Mesenchymal stem cell (in vitro differentiated cells and primary cell): ENCODE measurements at regions not wholly inside any gene's neighbourhood (a gene's known extent, or its start where the extent isn't known, plus 50 kb on each side); places are given as distances from the start of the nearest gene placed in this dataset.
"Not testable (repeated sequence)": the region's sequence is repeated elsewhere in the genome, so short reads cannot be mapped to it uniquely, and the experiment has no call there.

Source experiments
- DNase-seq: peaks from one replicate; pipeline ENCODE4 v3.0.0-alpha.2; 2013
- H2AFZ ChIP-seq: one replicate; pipeline ENCODE4 v1.6.1; 2013; ENCODE audit warnings: low read depth, mild to moderate bottlenecking, control low read depth, inconsistent platforms, low read length, moderate library complexity
- H2AK5ac ChIP-seq: 2 replicates; pipeline ENCODE4 v1.6.1; 2013; ENCODE audit warnings: low read length, moderate library complexity, mild to moderate bottlenecking, inconsistent platforms; ENCODE audit not compliant: severe bottlenecking
- H2BK120ac ChIP-seq: one replicate; pipeline ENCODE4 v1.6.1; 2013; ENCODE audit warnings: low read depth, mild to moderate bottlenecking, inconsistent platforms, low read length, moderate library complexity
- H2BK12ac ChIP-seq, 2 experiments: one replicate each; pipeline ENCODE4 v1.6.1; 2013; ENCODE audit warnings: inconsistent platforms in 2 of 2, low read length in 2 of 2, mild to moderate bottlenecking in 2 of 2, moderate library complexity in 2 of 2, control low read depth in 1 of 2
- H2BK15ac ChIP-seq: one replicate; pipeline ENCODE4 v1.6.1; 2013; ENCODE audit warnings: mild to moderate bottlenecking, low read depth, inconsistent platforms; ENCODE audit not compliant: poor library complexity, severe bottlenecking
- H2BK5ac ChIP-seq: 2 replicates; pipeline ENCODE4 v1.6.1; 2013; ENCODE audit warnings: low read depth, mild to moderate bottlenecking, low read length, control low read depth, inconsistent platforms; ENCODE audit not compliant: poor library complexity, severe bottlenecking
- H3K14ac ChIP-seq, 2 experiments: one replicate each; pipeline ENCODE4 v1.6.1; 2013; ENCODE audit warnings: inconsistent platforms in 2 of 2, low read length in 2 of 2, control low read depth in 1 of 2, mild to moderate bottlenecking in 1 of 2, moderate library complexity in 1 of 2
- H3K18ac ChIP-seq, 2 experiments: one replicate each; pipeline ENCODE4 v1.6.1; 2013; ENCODE audit warnings: inconsistent platforms in 2 of 2, low read length in 2 of 2, control low read depth in 1 of 2, low read depth in 1 of 2, mild to moderate bottlenecking in 1 of 2
- H3K23ac ChIP-seq, 2 experiments: one replicate each; pipeline ENCODE4 v1.6.1; 2013; ENCODE audit warnings: inconsistent platforms in 2 of 2, low read length in 2 of 2, mild to moderate bottlenecking in 2 of 2, moderate library complexity in 2 of 2, control low read depth in 1 of 2
- H3K27ac ChIP-seq: 2 replicates; pipeline ENCODE4 v1.5.1; 2013; ENCODE audit warnings: mild to moderate bottlenecking, moderate library complexity, low read length, control low read depth, inconsistent platforms; ENCODE audit not compliant: poor library complexity, severe bottlenecking
- H3K27me3 ChIP-seq, 2 experiments: 2 replicates each; pipeline versions ENCODE4 v1.6.1 to v1.7.0; 2013; ENCODE audit warnings: low read length in 2 of 2, mild to moderate bottlenecking in 2 of 2, moderate library complexity in 2 of 2, control low read depth in 1 of 2, inconsistent platforms in 1 of 2; ENCODE audit not compliant: control insufficient read depth in 1 of 2, insufficient read depth in 1 of 2
- H3K36me3 ChIP-seq, 2 experiments: 2 replicates each; pipeline versions ENCODE4 v1.6.1 to v1.7.0; 2013; ENCODE audit warnings: low read length in 2 of 2, control low read depth in 1 of 2, inconsistent platforms in 1 of 2, low read depth in 1 of 2, mild to moderate bottlenecking in 1 of 2; ENCODE audit not compliant: insufficient read depth in 2 of 2, control insufficient read depth in 1 of 2
- H3K4ac ChIP-seq, 2 experiments: one replicate each; pipeline ENCODE4 v1.6.1; 2013; ENCODE audit warnings: inconsistent platforms in 2 of 2, low read length in 2 of 2, mild to moderate bottlenecking in 2 of 2, moderate library complexity in 2 of 2, control low read depth in 1 of 2, low read depth in 1 of 2
- H3K4me1 ChIP-seq: 2 replicates; pipeline ENCODE4 v1.6.1; 2013; ENCODE audit warnings: low read depth, low read length, control low read depth; ENCODE audit not compliant: control insufficient read depth, insufficient read depth
- H3K4me2 ChIP-seq: 2 replicates; pipeline ENCODE4 v1.6.1; 2013; ENCODE audit warnings: low read length, mild to moderate bottlenecking, inconsistent platforms; ENCODE audit not compliant: poor library complexity, severe bottlenecking
- H3K4me3 ChIP-seq, 2 experiments: 2 replicates each; pipeline versions ENCODE4 v1.5.1 to v1.7.0; 2013; ENCODE audit warnings: low read length in 2 of 2, mild to moderate bottlenecking in 2 of 2, control low read depth in 1 of 2, low read depth in 1 of 2; ENCODE audit not compliant: insufficient read depth in 1 of 2
- H3K79me1 ChIP-seq: replicated peaks from 2 replicates; pipeline ENCODE4 v1.6.1; 2013; ENCODE audit warnings: mild to moderate bottlenecking, control low read depth, low read length, inconsistent platforms; ENCODE audit not compliant: poor library complexity, severe bottlenecking
- H3K9ac ChIP-seq: 2 replicates; pipeline ENCODE4 v1.7.0; 2013; ENCODE audit warnings: mild to moderate bottlenecking, low read length, moderate library complexity
- H3K9me3 ChIP-seq: 2 replicates; pipeline ENCODE4 v1.7.0; 2013; ENCODE audit warnings: mild to moderate bottlenecking, low read length; ENCODE audit not compliant: control insufficient read depth
- H4K8ac ChIP-seq: one replicate; pipeline ENCODE4 v1.6.1; 2013; ENCODE audit warnings: inconsistent platforms, mild to moderate bottlenecking, low read length, moderate library complexity
- H4K91ac ChIP-seq: one replicate; pipeline ENCODE4 v1.6.1; 2013; ENCODE audit warnings: mild to moderate bottlenecking, low read length, inconsistent platforms
- WGBS: methylation state at CpG from one replicate; pipeline ENCODE4 v1.1.7; 2013; ENCODE audit warnings: mixed read lengths; 5-methylcytosine and 5-hydroxymethylcytosine counted together

GRCh38 chrX:85543866-85544265 lies 164.4 kb upstream of the POF1B start:
- Histone ChIP-seq H2AK5ac (no peak overlapping the region), H3K14ac (no peak overlapping the region), H4K8ac (no peak overlapping the region), H3K4me1 (no peaks in the 10 kb centered on the region), H3K27me3 (peaks cover 0 to 7% of the 10 kb centered on the region in 2 experiments), H4K91ac (no peak overlapping the region), H3K79me1 (no peaks in the 10 kb centered on the region), H2BK12ac (no peak overlapping the region), H3K4me3 (no peak overlapping the region), H3K4me2 (no peak overlapping the region), H3K23ac (no peak overlapping the region), H2BK15ac (no peak overlapping the region), H2BK5ac (no peak overlapping the region), H3K27ac (no peak overlapping the region), H3K9me3 (no peaks in the 10 kb centered on the region), H3K18ac (no peak overlapping the region), H3K4ac (no peak overlapping the region), H2AFZ (no peak overlapping the region), H3K9ac (no peak overlapping the region), H3K36me3 (no peaks in the 10 kb centered on the region), H2BK120ac (no peak overlapping the region)
- 79% methylated on average over 2 of the region's 3 CpGs for WGBS
- no peak for DNase-seq

GRCh38 chrX:85529141-85529540 lies 149.7 kb upstream of the POF1B start:
- H3K14ac ChIP-seq, H2BK120ac ChIP-seq, H3K27me3 ChIP-seq, H2BK15ac ChIP-seq, H3K9ac ChIP-seq, DNase-seq, H3K23ac ChIP-seq, H3K4me3 ChIP-seq, H2AK5ac ChIP-seq, H2AFZ ChIP-seq, H2BK12ac ChIP-seq, H4K8ac ChIP-seq, H4K91ac ChIP-seq, H3K4me2 ChIP-seq, H3K4me1 ChIP-seq, H2BK5ac ChIP-seq, H3K9me3 ChIP-seq, H3K79me1 ChIP-seq, H3K18ac ChIP-seq, H3K27ac ChIP-seq, H3K4ac ChIP-seq, H3K36me3 ChIP-seq: not testable (repeated sequence)
- 94% methylated on average over 11 of the region's 17 CpGs for WGBS

- Histone ChIP-seq H2BK5ac (no peak overlapping the region), H3K9ac (no peak overlapping the region), H3K27ac (no peak overlapping the region), H2AK5ac (no peak overlapping the region), H3K14ac (no peak overlapping the region), H3K9me3 (no peaks in the 10 kb centered on the region), H2BK15ac (no peak overlapping the region), H3K4me2 (no peak overlapping the region), H3K79me1 (no peaks in the 10 kb centered on the region), H3K4ac (no peak overlapping the region), H3K18ac (no peak overlapping the region), H3K4me1 (no peaks in the 10 kb centered on the region), H3K23ac (no peak overlapping the region), H2AFZ (no peak overlapping the region), H3K27me3 (no peaks in the 10 kb centered on the region), H4K91ac (no peak overlapping the region), H3K36me3 (no peaks in the 10 kb centered on the region), H3K4me3 (no peak overlapping the region), H2BK120ac (no peak overlapping the region), H2BK12ac (no peak overlapping the region), H4K8ac (no peak overlapping the region)
- no CpG with 5 or more reads among the region's 2 CpGs for WGBS
- DNase-seq, result no peak
Observed at GRCh38 chrX:85517994-85518718, 138.7 kb upstream of the POF1B start.

GRCh38 chrX:85516131-85516530 lies 136.7 kb upstream of the POF1B start:
- no peak overlapping the region for H2BK5ac ChIP-seq
- H3K4me1 ChIP-seq, result no peaks in the 10 kb centered on the region
- no peak overlapping the region for H3K18ac ChIP-seq
- H2AK5ac ChIP-seq, result no peak overlapping the region
- WGBS, result 79% methylated on average over 2 of the region's 3 CpGs
- no peak overlapping the region for H3K4me2 ChIP-seq
- no peaks in the 10 kb centered on the region for H3K27me3 ChIP-seq
- no peaks in the 10 kb centered on the region for H3K36me3 ChIP-seq
- no peak overlapping the region for H2BK15ac ChIP-seq
- no peak overlapping the region for H4K91ac ChIP-seq
- H3K79me1 ChIP-seq, result no peaks in the 10 kb centered on the region
- no peak overlapping the region for H3K23ac ChIP-seq
- no peak overlapping the region for H2AFZ ChIP-seq
- H3K4ac ChIP-seq, result no peak overlapping the region
- H2BK120ac ChIP-seq, result no peak overlapping the region
- no peak overlapping the region for H4K8ac ChIP-seq
- H3K14ac ChIP-seq, result no peak overlapping the region
- no peak overlapping the region for H2BK12ac ChIP-seq
- H3K9ac ChIP-seq, result no peak overlapping the region
- no peak overlapping the region for H3K4me3 ChIP-seq
- H3K27ac ChIP-seq, result no peak overlapping the region
- no peaks in the 10 kb centered on the region for H3K9me3 ChIP-seq
- DNase-seq, result no peak
